22Rv1 (cell line): ENCODE measurements at regions not wholly inside any gene's neighbourhood (a gene's known extent, or its start where the extent isn't known, plus 50 kb on each side); places are given as distances from the start of the nearest gene placed in this dataset.

Source experiments
- CTCF ChIP-seq: fragments of 450-650 bp; IDR thresholded peaks from 2 replicates; pipeline ENCODE4 v1.5.1; 2017; ENCODE audit warnings: mild to moderate bottlenecking
- ZFX ChIP-seq: fragments of 450-650 bp; IDR thresholded peaks from 2 replicates; pipeline ENCODE4 v1.6.1; 2017; ENCODE audit warnings: antibody characterized with exemption, borderline replicate concordance

- TF ChIP-seq CTCF (no peak), ZFX (no peak)
Observed at GRCh38 chr20:4593149-4593525, 93.1 kb upstream of the PRNP start.
